ENCODE measurements at regions not wholly inside any gene's neighbourhood (a gene's known extent, or its start where the extent isn't known, plus 50 kb on each side); places are given as distances from the start of the nearest gene placed in this dataset.

DNA sequence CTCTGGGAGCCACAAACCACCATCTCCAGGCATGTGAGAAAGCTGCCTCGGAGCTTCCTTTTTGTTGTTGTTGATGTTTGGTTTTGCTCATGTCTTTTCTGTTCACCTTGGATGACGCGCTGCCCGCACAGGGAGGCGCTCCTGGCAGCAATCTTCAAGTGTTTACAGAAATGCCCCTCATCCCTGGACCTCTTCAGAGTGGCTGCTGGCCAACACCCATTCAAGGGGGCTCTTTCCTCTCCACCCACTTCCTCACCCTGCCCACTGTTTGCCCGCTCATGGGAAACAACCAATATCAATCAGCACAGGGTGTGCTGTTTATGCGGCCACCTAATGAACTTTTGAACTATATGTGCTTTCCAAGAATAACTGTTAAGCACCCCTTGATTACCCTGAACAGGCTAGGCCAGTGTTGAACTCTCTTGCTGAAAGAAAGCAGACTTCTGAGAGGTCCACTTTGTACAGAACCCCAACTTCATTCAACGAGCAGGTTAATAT lies 355.1 kb upstream of the CLNK start:
- no peak for DNase-seq

DNA sequence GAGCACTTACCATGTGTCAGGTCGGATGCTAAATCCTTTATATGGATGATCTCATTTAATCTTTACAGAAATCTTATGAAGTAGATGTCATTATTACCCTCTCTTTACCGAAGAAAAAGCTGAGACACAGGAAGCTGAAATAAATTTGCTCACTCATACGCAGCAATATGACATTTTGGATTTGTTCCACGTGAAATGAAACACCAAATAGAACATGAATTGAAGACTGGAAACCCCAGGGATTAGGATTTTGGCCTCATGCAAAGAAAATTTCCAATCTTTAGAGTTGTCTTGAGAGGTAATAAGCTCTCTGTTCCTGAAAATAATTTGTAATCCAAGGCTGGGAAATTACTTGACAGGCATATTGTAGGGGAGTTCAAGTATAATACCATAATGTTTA lies 354.4 kb upstream of the CLNK start:
- no peak for DNase-seq

DNA sequence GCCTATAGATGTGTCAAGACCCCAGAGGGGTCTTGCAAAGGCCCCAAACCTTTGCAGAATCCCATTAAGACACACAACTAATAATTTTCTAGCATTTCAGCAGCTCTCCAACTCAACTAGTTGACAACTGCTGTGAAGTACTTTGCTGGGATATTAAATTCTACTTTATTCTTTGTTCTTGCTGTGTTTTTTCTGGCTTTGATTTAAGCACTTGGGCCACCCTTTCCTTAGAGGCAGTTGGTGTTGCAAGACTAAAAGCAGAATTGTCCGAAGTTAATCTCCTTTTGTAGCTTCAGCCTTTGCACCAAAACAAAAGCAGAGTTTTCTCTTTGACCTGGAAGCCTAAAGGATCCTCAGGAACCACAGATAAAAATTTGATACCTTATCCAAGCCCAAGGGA lies 353.1 kb upstream of the CLNK start:
- DNase-seq, result no peak

DNA sequence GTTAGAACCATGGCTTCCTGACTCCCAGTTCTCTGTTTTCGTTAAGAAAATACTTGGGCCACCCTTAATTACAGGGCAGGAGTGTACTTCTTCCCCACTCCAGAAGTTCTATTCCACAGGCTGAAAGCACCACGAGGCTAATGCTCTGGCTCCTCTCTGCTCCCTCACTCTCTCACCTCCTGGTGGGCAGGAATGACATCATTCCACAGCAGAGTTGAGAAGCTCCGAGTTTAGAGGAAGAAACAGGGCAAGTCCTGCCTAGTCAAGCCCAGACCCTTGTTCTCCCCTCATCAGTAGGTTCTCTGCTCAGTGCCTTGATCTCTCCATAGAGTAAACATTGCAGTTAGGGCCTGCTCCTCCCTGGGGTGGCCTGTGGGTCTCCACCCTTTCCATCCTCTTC lies 343.8 kb upstream of the CLNK start:
- no peak for DNase-seq

DNA sequence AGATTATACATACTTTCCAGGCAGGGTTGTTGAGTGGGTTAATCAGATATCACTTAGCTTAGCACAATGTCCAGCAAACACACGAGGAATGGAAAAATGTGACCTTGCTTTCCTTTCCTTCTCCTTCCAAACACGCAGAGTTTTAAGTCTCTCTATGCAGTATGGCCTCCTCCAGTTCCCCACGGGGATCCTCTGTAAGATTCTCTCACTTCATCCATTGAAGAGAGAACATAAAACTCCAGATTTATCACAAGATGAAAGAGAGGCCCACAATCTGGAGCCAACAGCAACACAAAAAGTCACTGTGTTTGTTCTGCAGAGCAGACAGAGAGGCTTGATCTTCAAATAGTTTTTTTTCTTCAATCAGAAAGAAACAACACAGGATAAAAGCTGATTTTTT lies 336.8 kb upstream of the CLNK start:
- no peak for DNase-seq

DNA sequence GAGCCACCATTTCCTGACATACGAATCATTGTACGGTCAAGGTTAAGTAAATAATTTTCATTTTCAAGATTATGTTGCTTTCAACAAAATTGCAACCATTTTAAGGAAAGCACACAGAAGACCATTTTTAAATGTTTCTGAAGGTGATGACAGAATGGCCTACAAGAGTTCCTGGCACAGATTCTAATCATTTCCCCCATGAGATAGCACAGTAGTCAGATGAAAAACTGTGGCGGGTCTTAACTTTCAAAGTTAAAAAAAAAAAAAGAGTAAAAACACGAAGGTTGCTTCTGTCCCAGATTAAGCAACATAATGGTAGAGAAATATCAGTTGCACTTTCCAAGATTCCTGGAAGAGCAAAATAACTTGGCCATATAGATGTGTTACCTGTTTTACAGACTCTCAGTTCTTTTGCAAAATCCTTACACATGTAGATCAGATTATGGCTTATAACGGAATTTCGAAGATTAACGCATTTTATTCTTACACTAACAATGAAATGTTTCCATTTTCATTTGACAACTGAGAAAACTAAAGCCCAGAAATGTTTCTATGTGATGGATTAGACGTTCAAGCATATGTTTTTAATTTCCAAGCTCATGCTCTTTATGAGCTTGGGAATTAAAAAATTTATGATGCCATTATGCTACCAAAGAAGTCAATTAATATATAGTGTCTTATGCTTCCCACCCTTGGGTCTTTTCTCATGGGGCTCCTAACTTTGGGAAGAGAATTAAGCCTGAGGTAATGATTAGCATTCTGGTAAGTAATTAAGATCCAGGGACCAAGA lies 335.1 kb upstream of the CLNK start:
- no peak for DNase-seq

DNA sequence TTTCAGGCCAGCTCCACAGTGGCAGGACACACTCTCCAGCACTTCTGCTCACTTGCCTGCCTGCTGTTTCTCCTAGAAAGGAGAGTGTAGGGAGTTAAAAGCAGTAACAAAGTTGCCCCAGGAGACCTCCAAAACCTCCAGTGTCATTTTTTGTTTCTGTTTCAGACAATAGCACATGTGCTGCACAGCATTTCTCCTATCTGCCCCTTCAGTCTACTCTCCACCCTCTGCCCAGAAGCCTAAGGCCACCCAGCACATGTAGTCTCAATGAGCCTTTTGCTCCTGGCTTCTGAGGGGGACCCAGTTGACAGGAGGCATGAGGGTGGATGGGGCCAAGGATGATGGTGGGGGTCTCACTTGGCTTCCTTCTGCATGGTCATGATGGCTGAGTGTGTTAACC lies 329.6 kb upstream of the CLNK start:
- DNase-seq, result no peak

DNA sequence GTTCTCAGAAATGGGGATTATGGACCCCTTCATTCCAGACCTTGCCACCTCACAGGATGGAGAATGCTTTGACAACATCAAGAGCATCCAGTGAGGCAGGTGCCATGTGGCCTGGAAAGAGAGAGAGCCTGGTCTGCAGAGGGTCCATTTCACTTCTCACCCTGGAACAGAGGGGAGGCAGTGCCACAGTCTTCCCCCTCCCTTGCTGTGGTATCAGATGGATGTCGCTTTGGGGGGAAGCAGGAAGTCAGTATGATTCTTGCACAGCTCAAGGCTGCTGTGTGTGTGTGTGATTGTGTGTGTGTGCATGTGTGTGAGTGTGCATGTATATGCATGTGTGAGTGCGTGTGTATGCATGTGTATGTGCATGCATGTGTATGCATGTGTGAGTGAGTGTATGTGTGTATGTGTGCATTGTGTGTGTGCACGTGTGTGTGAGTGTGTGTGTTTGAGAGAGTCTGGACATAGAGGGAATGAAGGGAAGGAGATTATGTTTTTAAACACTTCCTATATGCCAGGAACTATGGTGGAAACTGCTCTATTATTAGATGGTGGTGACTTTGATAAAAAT lies 328.6 kb upstream of the CLNK start:
- no peak for DNase-seq

DNA sequence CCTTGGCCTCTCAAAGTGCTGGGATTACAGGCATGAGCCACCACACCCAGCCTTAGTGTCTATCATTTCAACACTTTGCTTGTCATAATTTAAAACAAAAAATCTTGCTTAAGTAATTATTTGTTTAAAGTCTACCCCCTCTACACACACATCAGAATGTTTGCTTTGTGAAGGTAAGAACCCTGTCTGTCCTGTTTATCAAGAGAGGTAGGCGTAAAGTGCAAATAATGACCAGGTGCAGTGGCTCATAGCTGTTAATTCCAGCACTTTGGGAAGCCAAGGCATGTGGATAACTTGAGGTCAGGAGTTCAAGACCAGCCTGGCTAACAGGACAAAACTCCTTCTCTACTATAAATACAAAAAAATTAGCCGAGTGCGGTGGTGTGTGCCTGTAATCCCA lies 326.7 kb upstream of the CLNK start:
- no peak for DNase-seq

DNA sequence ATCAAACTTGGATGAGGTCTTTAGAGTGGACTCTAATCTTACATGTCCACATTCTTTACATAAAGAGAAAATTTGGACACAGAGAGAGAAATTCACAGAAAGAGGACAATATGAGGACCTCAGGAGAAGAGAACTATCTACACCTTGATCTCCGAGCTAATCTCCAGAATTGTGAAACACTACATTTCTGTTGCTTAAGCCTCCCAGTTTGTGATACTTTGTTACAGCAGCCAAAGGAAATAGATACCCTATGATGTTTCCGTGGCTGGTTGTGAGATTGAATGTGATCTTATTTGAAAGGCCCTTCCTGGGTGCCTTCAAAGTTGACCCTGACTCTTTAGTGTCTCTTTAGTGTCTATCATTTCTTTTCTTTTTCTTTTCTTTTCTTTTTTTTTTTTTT lies 326.1 kb upstream of the CLNK start:
- DNase-seq, result no peak

DNA sequence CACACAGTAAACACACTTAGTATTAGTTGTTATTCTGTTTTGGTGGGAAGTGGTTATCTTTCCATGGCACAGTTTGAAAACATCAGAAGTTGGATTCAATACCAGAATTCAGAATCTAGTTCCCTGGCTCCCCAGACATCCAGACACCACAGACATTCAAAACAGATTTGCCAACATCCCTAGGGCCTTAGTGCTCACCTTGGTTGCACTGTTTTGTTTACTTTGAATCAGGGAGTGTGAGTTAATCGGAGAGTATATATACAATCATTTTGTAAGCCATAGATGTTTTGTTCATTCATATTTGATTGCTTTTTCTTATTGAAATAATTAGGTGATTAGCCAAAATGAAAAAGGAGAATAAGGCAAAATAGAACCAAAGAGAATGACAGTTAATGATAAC lies 324.7 kb upstream of the CLNK start:
- DNase-seq, result no peak

DNA sequence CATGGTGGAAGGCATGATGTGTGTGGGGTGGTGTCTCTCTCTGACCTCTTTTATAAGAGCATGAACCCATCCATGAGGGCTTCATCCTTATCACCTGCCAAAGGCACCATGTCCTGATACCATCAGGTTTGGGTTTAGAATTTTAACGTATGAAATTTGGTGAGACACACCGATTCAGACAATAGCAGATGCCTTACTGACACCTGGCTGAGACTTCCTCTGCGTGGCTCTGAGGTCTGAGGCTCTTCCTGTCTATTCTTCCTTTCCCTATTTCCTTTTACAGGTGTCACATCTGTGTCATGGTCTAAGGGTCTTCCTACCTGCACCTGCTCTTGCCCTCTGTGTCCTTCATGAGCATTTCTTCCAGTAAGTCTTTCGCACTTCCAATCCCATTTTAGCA lies 320.7 kb upstream of the CLNK start:
- DNase-seq, result no peak

DNA sequence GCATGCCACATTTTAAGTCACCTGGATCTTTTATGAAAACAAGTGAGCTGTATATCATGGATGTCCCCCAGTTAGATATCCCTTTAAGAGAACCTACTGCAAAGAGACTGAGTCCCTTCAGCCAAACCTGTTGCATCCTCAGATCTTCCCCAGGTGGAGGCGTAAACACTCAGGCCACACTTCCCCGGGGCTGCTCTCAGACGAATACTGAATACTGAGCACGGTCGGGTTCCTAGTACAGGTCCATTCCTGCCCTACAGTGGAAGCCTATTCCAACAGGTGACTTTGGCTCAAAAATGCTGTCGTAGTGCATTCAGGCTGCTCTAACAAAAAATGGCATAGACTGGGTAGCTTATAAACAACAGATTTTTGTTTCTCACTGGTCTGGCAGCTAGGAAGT lies 320.2 kb upstream of the CLNK start:
- DNase-seq, result no peak

DNA sequence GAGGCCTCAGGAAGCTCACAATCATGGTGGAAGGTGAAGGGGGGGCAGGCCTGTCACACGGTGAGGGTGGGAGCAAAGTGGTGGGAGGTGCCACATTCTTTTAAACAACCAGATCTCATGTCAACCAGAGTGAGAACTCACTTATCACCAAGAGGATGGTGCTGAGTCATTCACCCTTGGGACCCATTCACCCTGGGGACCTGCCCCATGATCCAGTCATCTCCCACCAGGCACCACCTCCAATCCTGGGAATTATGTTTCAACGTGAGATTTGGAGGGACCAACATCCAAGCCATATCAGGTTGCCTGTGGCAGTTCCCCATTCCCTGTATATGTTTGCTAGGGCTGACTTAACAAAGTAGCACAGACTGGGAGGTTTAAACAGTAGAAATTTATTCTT lies 318.4 kb upstream of the CLNK start:
- DNase-seq, result no peak

DNA sequence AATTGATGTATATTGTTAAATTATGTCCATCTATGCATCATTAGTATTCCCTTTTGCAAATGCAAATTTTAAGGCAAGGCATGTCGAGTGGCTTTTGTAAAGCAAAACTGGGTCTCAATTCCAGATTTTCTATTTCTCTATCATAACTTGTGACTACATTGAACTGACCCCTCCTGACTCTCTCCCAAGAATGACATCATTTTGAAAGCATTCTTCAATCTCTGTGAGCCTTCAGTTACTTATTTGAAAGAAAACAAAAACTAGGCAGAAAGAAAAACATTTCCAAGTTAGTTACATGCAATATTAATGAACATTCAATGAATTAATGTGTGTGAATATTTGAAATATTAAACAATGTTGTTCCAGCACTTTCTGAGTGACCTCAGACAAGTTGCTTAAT lies 314.3 kb upstream of the CLNK start:
- DNase-seq, result no peak

DNA sequence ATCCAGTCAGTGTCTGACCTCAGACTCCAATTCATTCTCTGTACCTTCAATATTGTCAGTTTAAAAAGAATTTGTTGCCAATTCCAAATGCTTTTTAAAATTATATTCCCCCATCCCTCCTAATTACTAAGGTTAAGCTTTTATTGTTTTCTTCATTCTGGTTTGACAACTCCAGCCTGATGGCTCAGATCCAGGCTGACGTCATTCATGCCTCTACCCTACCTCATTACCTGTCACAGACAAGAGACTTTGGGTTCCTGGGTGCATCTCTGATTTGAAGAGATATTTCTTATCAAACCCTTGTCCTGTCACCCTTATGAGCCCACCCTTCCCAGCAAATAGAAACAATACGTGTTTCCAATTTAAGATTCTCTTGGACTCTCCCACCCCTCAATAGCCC lies 300.2 kb upstream of the CLNK start:
- DNase-seq, result no peak

DNA sequence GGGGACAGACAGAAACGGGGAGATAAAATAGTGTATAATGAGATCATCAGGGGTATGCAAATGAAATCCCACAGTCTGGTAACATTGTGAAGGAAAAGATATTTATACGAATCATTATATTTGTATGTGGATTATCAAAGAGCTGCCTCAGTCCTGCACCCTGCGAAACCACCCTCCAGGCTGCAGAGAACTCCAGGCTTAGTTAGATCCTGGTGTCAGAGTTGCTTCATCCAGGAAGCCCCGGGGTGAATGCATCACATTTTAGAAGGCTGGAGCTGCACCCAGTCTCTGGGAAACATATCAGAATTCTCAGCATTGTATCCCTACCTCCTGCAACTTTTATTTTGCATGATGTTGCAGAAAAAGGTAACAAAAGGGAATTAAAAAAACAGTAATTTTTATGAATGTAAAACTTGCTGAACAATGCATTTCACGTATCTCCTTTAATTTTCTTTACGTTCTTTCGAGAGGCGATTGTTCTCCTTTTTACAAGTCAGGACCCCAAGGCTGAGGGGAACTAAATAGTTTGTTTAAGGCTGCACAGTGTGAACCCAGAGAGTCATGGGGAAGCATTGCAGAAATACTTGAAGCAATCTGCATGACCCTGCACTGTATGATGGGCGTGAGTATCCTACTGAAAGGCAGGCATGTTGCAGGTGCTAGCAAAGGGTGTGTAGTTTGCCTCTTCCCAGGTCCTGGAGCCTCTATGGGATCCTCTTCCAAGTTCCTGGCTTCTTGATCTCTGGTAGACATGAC lies 299.5 kb upstream of the CLNK start:
- DNase-seq, result no peak

DNA sequence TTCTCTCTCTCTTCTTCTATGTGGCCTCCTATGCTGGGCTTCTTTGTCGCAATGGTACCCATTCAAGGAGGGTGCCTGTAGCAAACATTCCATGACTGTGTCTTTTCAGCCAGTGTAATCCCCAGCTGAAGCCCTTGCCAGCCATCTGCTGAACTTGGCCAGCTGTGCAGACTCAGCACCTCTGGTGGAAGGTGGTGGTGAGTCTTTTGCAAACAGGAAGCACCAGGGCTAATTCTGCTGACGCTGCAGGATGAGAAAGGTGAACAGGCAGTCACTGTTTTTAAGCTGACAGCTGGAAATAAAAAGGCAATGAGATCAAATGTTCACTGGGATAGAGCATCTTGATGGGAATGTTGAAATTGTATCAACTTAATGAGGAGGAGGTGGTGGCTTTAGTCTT lies 298.7 kb upstream of the CLNK start:
- DNase-seq, result peak; percentile 13

DNA sequence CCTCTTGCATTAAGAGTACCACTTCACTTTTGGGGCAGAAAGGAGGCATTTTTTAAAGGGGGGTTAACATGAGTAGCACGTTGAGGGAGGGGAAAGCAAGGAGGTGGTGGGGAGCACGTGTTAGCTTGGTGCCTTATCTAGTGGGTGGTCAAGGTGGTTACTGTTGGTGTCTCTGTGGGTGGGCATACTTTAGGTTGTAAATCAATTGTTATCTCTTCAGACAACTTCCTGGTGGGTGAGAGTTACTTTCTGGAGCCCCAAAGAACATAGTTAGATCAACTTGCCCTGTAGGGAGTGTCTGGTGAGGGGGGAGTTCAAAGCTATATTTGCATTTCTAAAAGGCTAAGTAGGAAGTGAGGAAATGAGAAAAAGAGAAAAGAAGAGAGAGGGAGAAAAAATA lies 297.7 kb upstream of the CLNK start:
- no peak for DNase-seq

DNA sequence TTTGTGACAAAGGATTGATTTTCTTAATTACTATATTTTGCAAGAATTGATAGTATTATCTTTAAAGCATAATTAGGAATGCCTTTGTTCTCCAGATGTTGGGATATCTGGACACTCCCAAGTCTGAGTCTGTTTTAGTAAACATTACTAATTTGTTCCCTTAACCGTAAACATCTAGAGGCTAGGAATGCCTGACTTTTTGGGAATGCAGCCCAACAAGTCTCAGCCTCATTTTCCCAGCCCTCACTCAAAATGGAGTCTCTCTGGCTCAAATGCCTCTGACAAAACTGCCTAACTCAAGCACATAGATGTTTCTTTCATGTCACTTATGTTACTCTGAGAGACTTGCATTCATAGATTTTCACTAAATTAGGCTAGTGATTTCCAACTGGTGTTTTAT lies 297.0 kb upstream of the CLNK start:
- DNase-seq, result no peak

DNA sequence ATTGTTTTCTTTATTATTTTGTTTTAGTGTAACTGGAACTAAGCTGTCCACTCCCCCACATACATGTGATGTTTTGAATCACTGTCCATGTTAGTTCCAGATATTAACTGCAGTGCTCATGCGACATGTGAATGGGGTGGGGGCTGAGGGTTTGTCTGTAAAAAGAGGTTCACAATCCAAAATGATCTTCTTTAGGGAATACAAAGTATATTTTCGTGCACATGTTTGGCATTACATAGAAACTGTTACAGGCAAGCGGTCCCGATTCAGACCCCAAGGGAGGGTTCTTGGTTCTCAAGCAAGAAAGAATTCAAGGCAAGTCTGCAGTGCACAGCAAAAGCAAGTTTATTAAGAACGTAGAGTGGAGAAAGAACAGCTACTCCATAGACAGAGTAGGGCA lies 296.5 kb upstream of the CLNK start:
- no peak for DNase-seq

DNA sequence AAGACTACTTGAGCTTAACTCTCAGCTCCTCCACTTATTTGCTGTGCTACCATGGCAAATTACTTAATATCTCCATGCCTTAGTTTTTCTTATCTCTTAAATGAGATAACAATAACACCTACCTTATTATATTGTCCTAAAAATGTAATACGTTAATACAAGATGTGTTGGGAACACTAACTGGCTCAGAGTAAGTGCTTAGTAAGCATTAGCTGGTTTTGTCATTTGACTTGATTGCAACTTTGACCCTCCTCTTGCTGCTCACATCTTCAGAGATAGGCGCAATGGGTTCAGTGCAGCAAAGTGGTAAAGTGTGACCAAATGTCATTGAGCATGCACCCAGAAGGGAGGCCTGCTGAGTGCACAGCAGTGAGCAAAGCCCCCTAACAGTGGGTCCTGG lies 294.5 kb upstream of the CLNK start:
- DNase-seq, result no peak

DNA sequence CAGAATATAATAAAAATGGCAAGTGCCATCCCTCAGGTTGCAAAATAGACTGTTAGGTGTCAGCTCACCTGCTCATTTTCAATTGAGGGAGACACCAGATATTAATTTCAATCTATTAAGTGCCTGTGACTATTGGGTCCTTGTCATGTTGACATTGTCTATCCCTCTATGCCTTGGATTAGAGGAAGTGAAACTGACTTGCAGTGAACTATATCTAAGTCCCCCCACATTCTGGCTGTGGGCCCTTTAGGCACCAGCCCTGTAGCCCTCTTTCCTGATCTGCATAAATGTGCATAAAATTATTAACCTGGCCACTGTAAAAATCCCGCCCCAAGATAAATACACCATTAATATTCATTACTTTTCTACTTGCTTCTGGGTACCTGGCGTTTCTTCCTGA lies 293.0 kb upstream of the CLNK start:
- no peak for DNase-seq

DNA sequence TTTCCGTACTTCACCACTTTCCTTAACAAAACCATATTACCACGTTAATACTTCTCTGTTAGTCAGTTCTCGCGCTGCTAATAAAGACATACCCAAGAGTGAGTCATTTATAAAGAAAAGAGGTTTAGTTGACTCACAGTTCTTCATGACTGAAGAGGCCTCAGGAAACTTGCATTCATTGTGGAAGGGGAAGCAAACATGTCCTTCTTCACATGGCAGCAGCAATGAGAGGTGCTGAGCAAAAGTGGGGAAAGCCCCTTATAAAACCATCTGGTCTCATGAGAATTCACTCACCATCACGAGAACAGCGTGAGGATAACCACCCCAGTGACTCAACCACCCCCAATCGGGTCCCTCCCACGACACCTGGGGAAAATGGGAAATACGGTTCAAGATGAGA lies 289.8 kb upstream of the CLNK start:
- no peak for DNase-seq
